ENCODE measurements at regions not wholly inside any gene's neighbourhood (a gene's known extent, or its start where the extent isn't known, plus 50 kb on each side); places are given as distances from the start of the nearest gene placed in this dataset.

DNA sequence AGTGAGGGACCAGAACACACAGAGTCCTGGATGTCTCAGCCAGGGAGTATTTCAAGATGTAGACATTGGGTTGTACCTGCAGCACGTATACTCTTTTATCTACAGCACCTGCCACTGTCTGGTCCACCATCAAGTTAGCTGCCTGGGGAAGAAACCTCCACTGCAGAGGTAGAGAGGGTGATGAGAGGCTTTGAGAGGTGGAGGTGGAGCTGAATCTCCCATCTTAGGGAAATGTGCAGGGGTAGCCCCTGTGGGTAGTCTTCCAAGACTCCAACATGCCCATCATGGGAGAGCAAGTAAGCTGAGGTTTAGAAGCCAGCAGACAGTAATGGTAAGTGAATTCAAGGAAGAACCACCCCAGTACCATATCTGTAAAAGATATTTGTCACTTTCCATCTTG lies 93.3 kb upstream of the CELF4 start:
- Mint-ChIP-seq H3K27me3 (ENCODE audit: insufficient read depth, unreplicated experiment) (peaks cover 12% of the 10 kb centered on the region), H3K4me1 (ENCODE audit: low read depth, unreplicated experiment) (no peaks in the 10 kb centered on the region), H3K36me3 (ENCODE audit: insufficient read depth, unreplicated experiment) (no peaks in the 10 kb centered on the region), H3K4me3 (ENCODE audit: unreplicated experiment) (no peak overlapping the region), H3K27ac (ENCODE audit: unreplicated experiment) (no peak overlapping the region), H3K9me3 (ENCODE audit: unreplicated experiment) (no peaks in the 10 kb centered on the region)
- Histone ChIP-seq H3K4me3 (ENCODE audit: low read depth, low read length) (no peak overlapping the region), H3K9me3 (no peaks in the 10 kb centered on the region), H3K27me3 (replicated peaks; ENCODE audit: control insufficient read depth, insufficient read depth, low read length) (no peaks in the 10 kb centered on the region), H3K4me1 (no peaks in the 10 kb centered on the region), H3K36me3 (ENCODE audit: control insufficient read depth, insufficient read depth, low read length) (no peaks in the 10 kb centered on the region)
- ChIA-PET POLR2A (no interaction called here), CTCF (no interaction called here)
- TF ChIP-seq, protein P1, sequence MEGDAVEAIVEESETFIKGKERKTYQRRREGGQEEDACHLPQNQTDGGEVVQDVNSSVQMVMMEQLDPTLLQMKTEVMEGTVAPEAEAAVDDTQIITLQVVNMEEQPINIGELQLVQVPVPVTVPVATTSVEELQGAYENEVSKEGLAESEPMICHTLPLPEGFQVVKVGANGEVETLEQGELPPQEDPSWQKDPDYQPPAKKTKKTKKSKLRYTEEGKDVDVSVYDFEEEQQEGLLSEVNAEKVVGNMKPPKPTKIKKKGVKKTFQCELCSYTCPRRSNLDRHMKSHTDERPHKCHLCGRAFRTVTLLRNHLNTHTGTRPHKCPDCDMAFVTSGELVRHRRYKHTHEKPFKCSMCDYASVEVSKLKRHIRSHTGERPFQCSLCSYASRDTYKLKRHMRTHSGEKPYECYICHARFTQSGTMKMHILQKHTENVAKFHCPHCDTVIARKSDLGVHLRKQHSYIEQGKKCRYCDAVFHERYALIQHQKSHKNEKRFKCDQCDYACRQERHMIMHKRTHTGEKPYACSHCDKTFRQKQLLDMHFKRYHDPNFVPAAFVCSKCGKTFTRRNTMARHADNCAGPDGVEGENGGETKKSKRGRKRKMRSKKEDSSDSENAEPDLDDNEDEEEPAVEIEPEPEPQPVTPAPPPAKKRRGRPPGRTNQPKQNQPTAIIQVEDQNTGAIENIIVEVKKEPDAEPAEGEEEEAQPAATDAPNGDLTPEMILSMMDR (IDR thresholded peaks at IDR 0.05; ENCODE audit: insufficient read depth in 1 of 2, low read depth in 1 of 2, low read length in 1 of 2, severe bottlenecking in 1 of 2, unreplicated experiment in 1 of 2) = no peak
- intact Hi-C loops (cut with micrococcal nuclease; ENCODE audit: unreplicated experiment) = no loop called here
- BruUV-seq (replicated peaks) = no TSS peak
- DNase-seq = no peak

DNA sequence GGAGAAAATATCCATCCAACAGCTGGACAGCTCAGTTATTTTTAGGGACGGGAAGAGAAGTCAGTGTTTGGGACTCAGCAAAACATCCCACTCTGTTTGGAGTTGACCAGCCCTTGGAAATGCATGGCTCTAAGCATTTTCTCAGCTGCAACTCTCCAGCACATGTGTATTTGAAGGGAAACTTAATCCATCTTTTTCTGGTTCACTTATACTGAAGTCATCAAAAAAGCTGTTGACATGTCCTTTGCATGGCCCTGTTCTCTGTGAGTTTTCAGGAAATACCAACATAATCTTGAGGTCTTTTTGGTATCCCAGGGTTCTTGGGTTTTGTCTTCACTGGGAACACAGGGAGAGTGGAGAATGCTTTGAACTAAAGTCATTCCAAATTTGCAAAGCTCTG lies 91.9 kb upstream of the CELF4 start:
- H3K36me3 Mint-ChIP-seq (ENCODE audit: insufficient read depth, unreplicated experiment) = no peaks in the 10 kb centered on the region
- DNase-seq = no peak
- CTCF ChIA-PET = no interaction called here
- H3K4me3 Mint-ChIP-seq (ENCODE audit: unreplicated experiment) = no peak overlapping the region
- no peak overlapping the region for H3K4me3 ChIP-seq (ENCODE audit: low read depth, low read length)
- H3K4me1 ChIP-seq = no peaks in the 10 kb centered on the region
- H3K27me3 Mint-ChIP-seq (ENCODE audit: insufficient read depth, unreplicated experiment) = peaks cover 8% of the 10 kb centered on the region
- intact Hi-C loops (cut with micrococcal nuclease; ENCODE audit: unreplicated experiment) = no loop called here
- BruUV-seq (replicated peaks) = no TSS peak
- H3K36me3 ChIP-seq (ENCODE audit: control insufficient read depth, insufficient read depth, low read length) = no peaks in the 10 kb centered on the region
- no peaks in the 10 kb centered on the region for H3K9me3 ChIP-seq
- POLR2A ChIA-PET = no interaction called here
- TF ChIP-seq, protein P1 (IDR thresholded peaks at IDR 0.05; ENCODE audit: insufficient read depth in 1 of 2, low read depth in 1 of 2, low read length in 1 of 2, severe bottlenecking in 1 of 2, unreplicated experiment in 1 of 2) = no peak
- no peaks in the 10 kb centered on the region for H3K9me3 Mint-ChIP-seq (ENCODE audit: unreplicated experiment)
- no peaks in the 10 kb centered on the region for H3K4me1 Mint-ChIP-seq (ENCODE audit: low read depth, unreplicated experiment)
- H3K27ac Mint-ChIP-seq (ENCODE audit: unreplicated experiment) = no peak overlapping the region
- H3K27me3 ChIP-seq (replicated peaks; ENCODE audit: control insufficient read depth, insufficient read depth, low read length) = no peaks in the 10 kb centered on the region

DNA sequence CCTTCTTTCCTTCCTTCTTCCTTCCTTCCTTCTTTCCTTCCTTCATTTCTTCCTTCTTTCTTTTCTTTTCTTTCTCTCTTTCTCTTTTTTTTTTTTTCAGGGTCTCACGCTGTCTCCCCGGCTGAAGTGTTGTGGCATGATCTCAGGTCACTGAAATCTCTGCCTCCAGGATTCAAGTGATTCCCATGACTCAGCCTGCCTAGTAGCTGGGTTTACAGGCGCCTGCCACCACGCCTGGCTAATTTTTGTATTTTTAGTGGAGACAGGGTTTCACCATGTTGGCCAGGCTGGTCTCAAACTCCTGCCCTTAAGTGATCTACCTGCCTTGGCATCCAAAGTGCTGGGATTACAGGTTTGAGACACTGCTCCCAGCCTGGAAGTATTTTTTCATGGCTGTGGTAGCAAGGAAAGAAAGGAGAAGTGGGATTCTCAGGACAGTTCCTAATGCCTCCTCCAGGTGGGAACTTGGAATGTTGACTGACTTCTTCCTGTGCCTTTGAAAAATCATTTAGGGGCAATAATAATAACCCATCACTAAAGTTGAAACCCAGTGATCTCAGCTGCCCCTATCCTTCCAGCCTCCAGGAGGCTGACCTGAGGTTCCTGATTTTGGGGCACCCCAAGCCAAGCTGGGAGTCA lies 89.3 kb upstream of the CELF4 start:
- Histone ChIP-seq H3K4me3 (ENCODE audit: low read depth, low read length) (no peak overlapping the region), H3K4me1 (no peaks in the 10 kb centered on the region), H3K27me3 (replicated peaks; ENCODE audit: control insufficient read depth, insufficient read depth, low read length) (no peaks in the 10 kb centered on the region), H3K9me3 (no peaks in the 10 kb centered on the region), H3K36me3 (ENCODE audit: control insufficient read depth, insufficient read depth, low read length) (no peaks in the 10 kb centered on the region)
- no peaks in the 10 kb centered on the region for H3K9me3 Mint-ChIP-seq (ENCODE audit: unreplicated experiment)
- no peak overlapping the region for H3K4me3 Mint-ChIP-seq (ENCODE audit: unreplicated experiment)
- intact Hi-C loops (cut with micrococcal nuclease; ENCODE audit: unreplicated experiment) = no loop called here
- TF ChIP-seq, protein P1 (IDR thresholded peaks at IDR 0.05; ENCODE audit: insufficient read depth in 1 of 2, low read depth in 1 of 2, low read length in 1 of 2, severe bottlenecking in 1 of 2, unreplicated experiment in 1 of 2) = no peak
- peaks cover 8% of the 10 kb centered on the region for H3K27me3 Mint-ChIP-seq (ENCODE audit: insufficient read depth, unreplicated experiment)
- DNase-seq = no peak
- POLR2A ChIA-PET = no interaction called here
- CTCF ChIA-PET = no interaction called here
- no peak overlapping the region for H3K27ac Mint-ChIP-seq (ENCODE audit: unreplicated experiment)
- no peaks in the 10 kb centered on the region for H3K36me3 Mint-ChIP-seq (ENCODE audit: insufficient read depth, unreplicated experiment)
- H3K4me1 Mint-ChIP-seq (ENCODE audit: low read depth, unreplicated experiment) = no peaks in the 10 kb centered on the region
- BruUV-seq (replicated peaks) = no TSS peak

All from Caco-2 (cell line).